GM19240 (cell line): ENCODE measurements at regions not wholly inside any gene's neighbourhood (a gene's known extent, or its start where the extent isn't known, plus 50 kb on each side); places are given as distances from the start of the nearest gene placed in this dataset.

ENCODE experiments used
- DNase-seq: peaks from one replicate; pipeline ENCODE4 v3.0.0; 2011; ENCODE audit warnings: low spot score; ENCODE audit not compliant: insufficient read length

DNA sequence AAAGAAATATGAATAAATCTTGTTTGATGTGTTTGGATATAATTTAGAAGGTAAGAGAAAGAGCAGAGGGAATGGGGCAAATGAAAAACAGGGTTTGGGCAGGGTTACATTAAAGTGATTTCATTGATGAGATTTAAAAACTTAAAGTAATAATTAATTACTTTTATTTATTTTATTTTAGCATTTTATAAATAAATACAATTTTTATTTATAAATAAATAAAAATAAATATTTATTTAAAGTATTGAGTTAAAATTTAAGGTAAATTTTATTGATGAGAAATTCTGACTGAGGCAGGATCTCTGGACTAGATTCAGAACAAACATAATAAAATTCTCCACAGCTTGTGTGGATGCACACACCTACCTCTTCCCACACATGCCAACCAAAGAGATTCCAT is 584.1 kb upstream of the BTBD3 start:
- no peak for DNase-seq

- no peak for DNase-seq
These were observed 580.1 kb upstream of the BTBD3 start for GRCh38 chr20:11337361-11338130.

DNA sequence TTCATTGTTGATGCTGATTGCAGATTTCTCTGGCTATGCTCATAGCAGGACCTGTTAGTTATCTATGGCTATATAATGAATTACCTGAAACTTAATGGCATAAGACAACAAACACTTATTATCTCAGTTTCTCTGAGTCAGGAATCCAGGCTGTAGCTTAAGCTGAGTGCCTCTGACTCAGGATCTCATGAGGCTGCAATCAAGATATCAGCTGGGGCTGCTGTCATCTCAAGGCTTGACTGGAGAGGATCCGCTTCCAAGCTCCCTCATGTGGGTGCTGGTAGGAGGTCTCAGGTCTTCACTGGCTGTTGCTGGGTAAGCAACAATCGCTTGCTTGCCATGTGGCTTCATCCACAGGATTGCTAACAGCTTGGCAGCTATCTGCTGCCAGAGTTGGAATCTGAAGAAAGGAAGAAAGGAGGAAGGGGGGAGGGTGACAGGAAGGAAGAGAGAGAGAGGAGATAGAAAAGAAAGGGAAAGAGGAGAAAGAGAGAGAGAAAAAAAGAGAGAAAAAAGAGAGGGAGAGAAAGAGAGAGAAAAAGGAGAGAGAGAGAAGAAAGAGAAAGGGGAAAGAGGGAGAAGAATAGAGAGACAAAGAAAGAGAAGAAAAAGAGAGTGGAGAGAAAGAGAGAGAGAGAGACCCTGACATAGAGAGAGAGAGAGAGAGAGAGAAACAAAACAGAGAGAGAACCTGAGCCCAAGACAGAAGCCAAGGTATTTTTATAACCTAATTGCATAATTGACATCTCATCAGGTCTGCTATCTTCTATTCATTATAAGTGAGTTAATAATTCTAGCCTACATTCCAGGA is 579.0 kb upstream of the BTBD3 start:
- DNase-seq, result no peak

DNA sequence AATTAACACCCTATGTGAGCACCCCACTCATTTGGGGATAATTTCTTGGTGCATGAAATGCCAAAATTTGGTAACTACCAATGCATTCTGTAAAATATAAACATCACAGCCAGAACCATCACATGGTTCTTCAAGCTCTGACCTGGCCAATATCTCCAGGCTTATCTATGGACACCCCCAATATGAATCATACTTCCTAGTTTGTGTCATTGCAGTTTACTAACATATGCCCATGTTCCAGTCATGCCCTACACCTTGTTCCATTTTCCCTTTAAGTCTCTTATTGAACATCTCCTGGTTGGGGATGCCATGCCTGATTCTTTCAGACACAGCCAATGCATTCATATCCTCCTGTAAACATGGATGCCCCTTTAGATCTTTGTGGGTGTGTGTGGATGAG is 572.8 kb upstream of the BTBD3 start:
- no peak for DNase-seq

DNA sequence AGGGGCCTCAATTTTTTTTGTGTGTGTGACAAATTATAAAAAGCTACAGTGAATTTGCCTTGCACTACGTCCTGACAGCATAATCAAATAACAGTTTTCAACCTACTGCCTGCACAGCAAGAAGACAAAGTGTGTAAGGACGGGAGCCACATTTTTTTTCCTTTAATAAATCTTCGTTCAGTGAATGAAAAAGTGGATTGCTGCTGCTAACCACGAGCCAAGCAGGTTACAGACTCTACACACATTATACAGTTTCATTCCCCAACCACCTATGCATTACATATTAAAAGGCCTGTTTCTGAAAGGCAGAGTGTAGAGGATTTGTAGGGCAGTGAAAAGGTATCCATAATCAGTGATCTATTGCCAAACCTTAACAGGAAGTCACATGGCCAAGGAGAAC is 570.0 kb upstream of the BTBD3 start:
- DNase-seq, result no peak

DNA sequence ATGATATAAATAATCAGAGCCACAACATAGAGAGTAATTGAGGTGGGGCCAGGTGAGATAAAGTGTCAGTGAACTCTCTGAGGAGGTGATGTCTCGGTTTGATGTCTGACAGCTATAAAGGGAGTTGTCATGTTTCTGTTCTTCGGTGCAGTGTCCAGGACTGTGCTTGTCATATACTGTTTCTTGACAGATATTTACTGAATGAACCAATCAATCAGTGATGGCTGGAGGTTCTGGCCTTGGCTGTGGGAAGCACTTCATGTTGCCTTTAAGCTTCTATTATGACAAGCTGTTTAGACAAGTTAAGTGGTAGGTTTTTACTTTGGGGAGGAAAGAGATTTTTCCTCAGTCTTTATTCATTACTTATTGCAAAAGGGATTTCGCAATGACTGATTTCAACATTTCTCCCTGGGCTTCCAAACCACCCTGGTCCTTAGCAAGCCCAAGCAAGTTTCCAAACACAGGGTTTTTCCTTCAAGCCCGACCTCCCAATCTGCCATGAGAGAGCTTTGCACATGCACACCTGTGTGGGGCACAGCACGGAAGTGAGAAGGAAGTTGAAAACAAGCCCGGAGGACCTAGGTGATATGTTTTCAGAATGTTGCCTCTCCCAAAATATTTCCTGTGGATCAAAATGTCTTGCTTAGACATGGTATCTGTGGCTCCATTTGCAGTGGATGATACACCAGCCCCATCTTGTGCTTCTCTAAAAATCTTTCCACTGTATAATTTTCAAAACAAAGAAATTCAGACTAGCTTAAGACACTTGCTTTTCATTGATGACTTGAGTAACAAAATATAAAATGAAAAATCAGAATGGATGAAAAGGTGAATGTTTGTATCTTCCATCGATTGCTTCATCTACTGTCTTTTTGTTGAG is 567.3 kb upstream of the BTBD3 start:
- DNase-seq, result no peak

DNA sequence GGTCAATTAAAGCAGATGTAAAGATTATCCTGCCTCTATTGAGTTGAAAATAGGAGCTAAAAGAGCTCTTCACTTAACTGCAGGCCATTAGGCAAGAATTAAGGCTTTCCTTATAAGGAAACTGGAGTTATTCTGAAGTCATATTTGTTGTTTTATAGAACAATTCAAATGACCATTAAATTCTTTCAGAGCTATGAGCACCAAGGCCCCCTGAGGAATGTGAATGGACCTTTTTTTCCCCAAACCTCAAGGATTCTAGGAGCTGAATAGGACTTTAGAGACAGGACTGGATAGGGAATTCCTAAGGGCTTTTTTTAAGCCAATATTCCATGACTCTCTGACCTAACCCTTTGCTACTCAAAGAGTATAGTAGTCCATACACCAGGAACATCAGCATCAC is 565.7 kb upstream of the BTBD3 start:
- DNase-seq, result no peak

- DNase-seq, result no peak
These were observed 562.8 kb upstream of the BTBD3 start for GRCh38 chr20:11354846-11355245.

DNA sequence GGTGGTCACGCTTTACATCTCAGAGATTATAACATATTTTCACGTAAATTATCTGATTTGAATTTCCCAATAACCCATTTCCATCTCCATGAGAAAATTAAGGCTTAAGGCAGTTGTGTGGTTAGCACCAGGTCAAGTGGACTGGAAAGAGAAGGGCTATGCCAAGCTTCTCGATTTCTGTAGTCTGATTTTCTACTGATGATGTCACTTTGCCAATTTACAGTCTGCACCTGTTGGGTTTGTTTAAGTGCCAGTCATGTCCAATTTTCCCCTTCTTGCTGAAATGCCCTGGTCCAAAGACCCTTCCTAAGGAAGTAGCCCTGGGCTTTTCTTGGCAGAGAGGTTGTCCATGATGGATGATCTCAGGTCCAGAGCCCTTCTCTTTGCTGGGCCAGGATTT is 562.3 kb upstream of the BTBD3 start:
- DNase-seq, result no peak

DNA sequence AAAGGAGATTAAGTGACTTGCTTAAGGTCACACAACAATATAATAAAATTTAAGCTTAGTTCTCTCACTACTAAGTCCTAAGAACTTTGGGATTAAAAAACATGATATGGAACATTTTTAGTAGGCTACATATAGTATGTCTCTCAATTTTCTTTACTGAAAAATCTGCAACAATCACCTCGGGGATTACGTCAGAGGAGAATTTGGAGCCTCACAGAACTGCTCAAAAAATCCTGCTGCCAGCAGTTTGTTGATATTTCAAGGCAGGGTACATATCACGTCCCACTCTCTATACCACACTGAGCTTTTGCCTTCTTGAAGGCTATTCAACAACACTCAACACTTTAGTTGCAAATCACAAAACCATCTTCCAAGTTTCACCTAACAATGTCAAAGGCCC is 561.6 kb upstream of the BTBD3 start:
- DNase-seq, result no peak

DNA sequence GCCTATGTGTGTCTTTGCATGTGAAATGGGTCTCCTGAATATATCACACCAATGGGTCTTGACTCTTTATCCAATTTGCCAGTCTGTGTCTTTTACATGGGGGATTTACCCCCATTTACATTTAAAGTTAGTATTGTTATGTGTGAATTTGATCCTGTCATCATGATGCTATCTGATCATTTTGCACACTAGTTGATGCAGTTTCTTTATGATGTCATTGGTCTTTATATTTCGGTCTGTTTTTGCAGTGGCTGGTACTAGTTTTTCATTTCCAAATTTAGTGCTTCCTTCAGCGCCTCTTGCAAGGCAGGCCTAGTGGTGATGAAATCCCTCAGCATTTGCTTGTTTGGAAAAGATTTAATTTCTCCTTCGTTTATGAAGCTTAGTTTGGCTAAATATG is 555.2 kb upstream of the BTBD3 start:
- DNase-seq, result no peak

DNA sequence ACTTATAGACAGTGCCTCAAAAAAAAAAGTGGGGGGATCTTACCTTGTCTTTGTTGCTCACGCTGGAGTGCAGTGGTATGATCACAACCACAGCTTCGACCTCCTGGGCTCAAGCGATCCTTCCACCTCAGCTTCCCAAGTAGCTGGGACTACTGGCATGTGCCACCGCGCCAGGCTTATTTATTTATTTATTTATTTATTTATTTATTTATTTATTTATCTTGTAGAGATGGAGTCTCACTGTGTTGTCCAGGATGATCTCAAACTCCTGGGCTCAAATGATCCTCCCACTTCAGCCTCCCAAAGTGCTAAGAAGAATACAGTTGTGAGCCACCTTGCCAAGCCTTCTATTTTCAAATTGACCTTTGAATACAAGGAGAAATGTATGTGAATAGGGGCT is 553.0 kb upstream of the BTBD3 start:
- no peak for DNase-seq

DNA sequence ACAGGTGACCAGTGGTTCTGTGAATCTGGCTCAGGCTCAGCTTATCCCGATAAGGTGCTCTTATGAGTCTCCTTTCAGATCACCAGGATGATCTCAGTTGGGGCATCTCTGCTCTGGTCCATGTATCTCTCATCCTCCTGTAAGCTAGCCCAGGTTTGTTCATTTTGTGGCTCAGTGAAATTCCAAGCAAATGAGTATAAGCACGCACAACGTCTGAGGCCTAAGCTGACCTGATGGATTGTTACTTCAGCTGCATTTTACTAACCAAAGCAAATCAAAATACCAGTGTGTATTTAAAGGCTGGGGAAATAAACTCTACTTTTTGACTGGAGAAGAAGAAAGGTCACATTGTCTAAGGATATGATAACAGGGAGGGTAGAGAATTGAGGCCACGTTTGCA is 551.0 kb upstream of the BTBD3 start:
- DNase-seq, result no peak

DNA sequence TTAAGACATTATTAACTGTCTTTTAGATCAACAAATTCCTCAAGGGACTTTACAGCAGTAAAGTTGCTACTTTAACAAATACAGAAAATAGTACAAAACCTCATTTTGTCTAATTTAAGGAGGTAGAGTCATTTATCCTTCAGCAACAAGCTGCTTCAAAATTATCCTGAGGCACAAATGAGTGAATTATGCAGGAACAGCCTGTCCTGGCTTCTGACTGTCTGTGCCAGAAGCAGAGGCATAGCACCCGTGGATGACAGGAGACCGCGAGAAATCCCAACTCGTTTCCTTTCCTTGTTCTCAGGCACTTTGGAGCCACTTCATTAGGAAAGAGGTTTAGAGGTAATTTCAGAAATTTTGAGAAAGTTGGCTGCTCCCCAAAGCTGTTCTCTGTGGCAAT is 549.2 kb upstream of the BTBD3 start:
- no peak for DNase-seq

GRCh38 chr20:11368965-11369711 is 548.6 kb upstream of the BTBD3 start:
- DNase-seq, result no peak

DNA sequence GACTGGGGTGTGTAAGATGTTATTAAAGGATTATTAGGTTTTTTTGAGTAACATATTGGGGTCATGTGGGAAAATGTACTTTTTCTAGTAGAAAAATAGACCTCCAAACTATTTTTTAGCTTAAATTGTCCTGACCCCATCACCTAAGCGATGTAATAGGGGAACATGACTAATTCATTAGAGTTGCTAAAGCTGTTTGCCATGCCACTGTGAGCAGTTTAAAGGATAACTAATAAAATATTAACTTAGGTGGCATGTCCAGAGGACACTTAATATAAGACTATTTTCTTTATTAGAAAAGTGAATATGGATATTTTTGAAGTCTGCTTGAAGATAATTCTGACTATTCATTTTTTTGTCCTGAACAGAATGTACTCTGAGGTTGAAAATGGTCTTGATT is 545.9 kb upstream of the BTBD3 start:
- DNase-seq, result no peak

DNA sequence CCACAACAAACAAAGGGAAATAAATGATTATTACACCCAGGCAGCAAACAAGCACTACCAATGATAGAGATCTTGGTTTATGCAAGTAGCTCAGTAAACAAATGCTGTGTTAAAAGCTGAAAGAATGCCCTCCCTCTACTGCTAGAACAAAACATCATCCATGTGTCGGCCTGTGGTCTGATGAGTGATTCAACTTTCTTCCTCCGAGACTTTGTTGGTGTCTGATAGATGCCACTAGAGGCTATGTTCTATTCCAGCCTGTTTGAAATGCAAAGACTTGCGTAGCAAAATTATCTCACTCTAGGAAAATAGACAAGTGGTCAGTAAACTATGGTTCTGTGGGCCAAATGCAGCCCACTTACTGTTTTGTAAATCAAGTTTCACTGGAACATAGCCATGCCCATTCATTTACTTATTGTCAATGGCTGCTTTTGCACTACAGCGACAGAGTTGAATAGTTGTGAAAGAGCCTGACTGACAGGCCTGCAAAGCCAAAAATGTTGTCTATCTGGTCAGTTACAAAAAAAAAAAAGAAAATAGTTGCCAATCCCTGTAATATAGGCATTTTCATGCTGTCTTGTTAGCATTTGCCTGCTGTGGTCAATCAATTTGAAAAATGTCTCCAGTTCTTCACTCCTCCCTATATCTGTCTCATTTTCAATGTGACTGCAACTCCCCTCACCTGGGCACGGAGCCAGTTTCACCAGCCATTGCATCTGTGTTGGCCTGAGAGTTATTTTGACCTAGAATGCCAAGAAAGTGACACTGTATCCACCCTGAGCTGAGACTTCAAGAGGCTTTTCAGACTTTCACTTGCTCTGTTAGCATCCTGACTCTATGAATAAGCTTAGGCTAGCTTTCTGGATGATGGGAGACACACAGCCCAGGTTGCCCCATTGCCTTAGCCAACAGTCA is 544.6 kb upstream of the BTBD3 start:
- DNase-seq, result no peak

- DNase-seq, result no peak
These were observed 542.4 kb upstream of the BTBD3 start for GRCh38 chr20:11375335-11375734.

GRCh38 chr20:11375966-11376365 is 541.7 kb upstream of the BTBD3 start:
- no peak for DNase-seq

GRCh38 chr20:11376420-11376819 is 541.3 kb upstream of the BTBD3 start:
- DNase-seq, result no peak
